GM23338 (cell line): ENCODE measurements at regions not wholly inside any gene's neighbourhood (a gene's known extent, or its start where the extent isn't known, plus 50 kb on each side); places are given as distances from the start of the nearest gene placed in this dataset.

Experiments used
- ATAC-seq: fragments of 200-7000 bp; cut with Tn5 transposase; 3 replicates; pipeline ENCODE4 v1.9.1; 2020
- DNase-seq: peaks from one replicate; pipeline ENCODE4 v3.0.0-alpha.2; 2015; ENCODE audit warnings: low spot score
- H2AFZ ChIP-seq: fragments of 200-600 bp; sonication (generic); 2 replicates; pipeline ENCODE4 v1.8.0; 2016; ENCODE audit warnings: antibody characterized with exemption, mild to moderate bottlenecking, moderate library complexity
- H3F3A ChIP-seq: fragments of 200-600 bp; sonication (generic); replicated peaks from 2 replicates; pipeline ENCODE4 v1.8.0; 2017; ENCODE audit warnings: antibody characterized with exemption, mixed run types, low read depth
- H3K27ac ChIP-seq: fragments of 200-600 bp; sonication (generic); 2 replicates; pipeline ENCODE4 v1.6.1; 2016; ENCODE audit warnings: low read depth
- H3K27me3 ChIP-seq: fragments of 200-600 bp; sonication (generic); 2 replicates; pipeline ENCODE4 v1.8.0; 2016; ENCODE audit warnings: mild to moderate bottlenecking, mixed run types, moderate library complexity; ENCODE audit not compliant: insufficient read depth
- H3K36me3 ChIP-seq: fragments of 200-600 bp; sonication (generic); 2 replicates; pipeline ENCODE4 v1.8.0; 2016; ENCODE audit warnings: mild to moderate bottlenecking; ENCODE audit not compliant: insufficient read depth
- H3K4me1 ChIP-seq: fragments of 200-600 bp; sonication (generic); 2 replicates; pipeline ENCODE4 v1.8.0; 2016; ENCODE audit warnings: mild to moderate bottlenecking, moderate library complexity; ENCODE audit not compliant: insufficient read depth
- H3K4me2 ChIP-seq: fragments of 200-600 bp; sonication (generic); 2 replicates; pipeline ENCODE4 v1.7.1; 2017; ENCODE audit warnings: mixed run types
- H3K4me3 ChIP-seq: fragments of 200-600 bp; sonication (generic); 2 replicates; pipeline ENCODE4 v1.6.1; 2016; ENCODE audit warnings: mixed run types
- H3K79me2 ChIP-seq: fragments of 200-600 bp; sonication (generic); replicated peaks from 2 replicates; pipeline ENCODE4 v1.8.0; 2017; ENCODE audit warnings: mild to moderate bottlenecking; ENCODE audit not compliant: insufficient read depth
- H3K9me2 ChIP-seq: fragments of 200-600 bp; sonication (generic); 2 replicates; pipeline ENCODE4 v1.8.0; 2017; ENCODE audit not compliant: insufficient read depth
- H4K20me1 ChIP-seq: fragments of 200-600 bp; sonication (generic); replicated peaks from 2 replicates; pipeline ENCODE4 v1.8.0; 2017; ENCODE audit warnings: mild to moderate bottlenecking; ENCODE audit not compliant: insufficient read depth
- H3K27ac Mint-ChIP-seq: 2 replicates; pipeline ENCODE4 v1.8.0; 2020; ENCODE audit warnings: inconsistent platforms, mild to moderate bottlenecking, moderate library complexity, mixed read lengths
- H3K27me3 Mint-ChIP-seq: 3 replicates; pipeline ENCODE4 v1.8.0; 2022; ENCODE audit warnings: low read depth, mild to moderate bottlenecking, moderate library complexity, mixed read lengths, inconsistent platforms; ENCODE audit not compliant: insufficient read depth, poor library complexity
- H3K36me3 Mint-ChIP-seq: 3 replicates; pipeline ENCODE4 v1.8.0; 2021; ENCODE audit warnings: low read depth, mild to moderate bottlenecking, inconsistent platforms, moderate library complexity, mixed read lengths
- H3K4me1 Mint-ChIP-seq: 3 replicates; pipeline ENCODE4 v1.8.0; 2020; ENCODE audit warnings: mild to moderate bottlenecking, inconsistent platforms, mixed read lengths
- H3K4me3 Mint-ChIP-seq: 3 replicates; pipeline ENCODE4 v1.8.0; 2021; ENCODE audit warnings: moderate library complexity, mild to moderate bottlenecking, inconsistent platforms, mixed read lengths
- H3K9me3 Mint-ChIP-seq: 3 replicates; pipeline ENCODE4 v1.8.0; 2020; ENCODE audit warnings: moderate library complexity, mild to moderate bottlenecking, inconsistent platforms, mixed read lengths
- CREB1 ChIP-seq: fragments of 250-450 bp; sonication (Bioruptor Pico); IDR thresholded peaks from 2 replicates; pipeline ENCODE4 v1.5.0; 2020; ENCODE audit warnings: low read depth, mild to moderate bottlenecking, moderate library complexity
- EZH2 ChIP-seq: fragments of 200-600 bp; sonication (generic); IDR thresholded peaks from one replicate; pipeline ENCODE4 v1.8.0; 2017; ENCODE audit warnings: antibody characterized with exemption, mild to moderate bottlenecking, low read depth; ENCODE audit not compliant: unreplicated experiment
- EZH2phosphoT487 ChIP-seq: fragments of 200-600 bp; sonication (generic); IDR thresholded peaks from one replicate; pipeline ENCODE4 v1.8.1; 2018; ENCODE audit warnings: antibody characterized with exemption; ENCODE audit not compliant: unreplicated experiment
- POLR2AphosphoS5 ChIP-seq: IDR thresholded peaks from 2 replicates; pipeline ENCODE4 v1.6.1; 2016; ENCODE audit warnings: antibody characterized with exemption, low read depth
- STAT1 ChIP-seq: IDR thresholded peaks from one replicate; pipeline ENCODE4 v1.6.1; 2016; ENCODE audit warnings: antibody characterized with exemption; ENCODE audit not compliant: unreplicated experiment
- ZNF331 ChIP-seq: fragments of 250-450 bp; sonication (Bioruptor Pico); IDR thresholded peaks from 2 replicates; pipeline ENCODE4 v1.5.0; 2020; ENCODE audit warnings: low read depth, mild to moderate bottlenecking, moderate library complexity
- TF ChIP-seq, protein P1 (sequence below), 2 experiments: fragments of 200-600 bp in 1 of 2; sonication (generic) in 1 of 2; conservative IDR thresholded peaks; 2 replicates each; pipeline versions ENCODE4 v1.5.1 to v1.6.1; 2016 to 2017; ENCODE audit warnings: antibody characterized with exemption in 2 of 2, low read depth in 2 of 2, mild to moderate bottlenecking in 2 of 2, moderate library complexity in 1 of 2
- TF ChIP-seq, protein P2 (sequence below): IDR thresholded peaks from 2 replicates; pipeline ENCODE4 v1.6.1; 2016; ENCODE audit warnings: antibody characterized with exemption
- TF ChIP-seq, protein P3 (sequence below): IDR thresholded peaks from one replicate; pipeline ENCODE4 v1.6.1; 2018; ENCODE audit warnings: antibody characterized with exemption; ENCODE audit not compliant: unreplicated experiment

DNA sequence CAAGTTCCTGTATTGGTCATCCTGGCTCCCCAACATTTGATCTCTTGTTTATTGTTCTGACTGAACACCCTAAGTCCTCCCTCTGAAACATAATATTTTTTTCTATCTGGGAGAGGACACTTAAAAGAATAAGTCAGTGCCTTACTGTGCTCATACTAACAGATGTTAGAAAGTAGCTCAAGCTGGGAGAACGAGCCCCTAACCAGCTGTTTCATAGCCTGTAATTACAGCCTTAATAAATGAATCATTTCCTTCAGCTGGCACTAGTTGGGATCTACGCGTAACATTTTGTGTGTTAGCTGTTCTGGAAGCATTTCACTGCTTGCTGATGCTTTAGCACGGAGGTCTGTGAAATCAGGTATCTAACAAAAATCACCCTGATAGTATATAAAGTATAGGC lies 345.9 kb upstream of the RIOK2 start:
- Mint-ChIP-seq H3K36me3 (peaks cover 2% of the 10 kb centered on the region; the same call in 1 of the 3 replicates), H3K9me3 (peaks cover 6% of the 10 kb centered on the region; the same call in 2 of the 3 replicates), H3K4me1 (peaks cover 10% of the 10 kb centered on the region; the same call in 2 of the 3 replicates), H3K4me3 (no peak overlapping the region), H3K27ac (no peak overlapping the region), H3K27me3 (no peaks in the 10 kb centered on the region)
- no peaks in the 10 kb centered on the region for H3K79me2 ChIP-seq
- H3F3A ChIP-seq: no peaks in the 10 kb centered on the region
- no peak overlapping the region for H2AFZ ChIP-seq
- H3K4me3 ChIP-seq: no peak overlapping the region
- H3K9me2 ChIP-seq: no peaks in the 10 kb centered on the region
- ATAC-seq (no peak), DNase-seq (no peak)
- no peak overlapping the region for H3K4me2 ChIP-seq
- H3K27me3 ChIP-seq: no peaks in the 10 kb centered on the region
- H4K20me1 ChIP-seq: no peaks in the 10 kb centered on the region
- no peak overlapping the region for H3K27ac ChIP-seq
- no peaks in the 10 kb centered on the region for H3K4me1 ChIP-seq
- no peaks in the 10 kb centered on the region for H3K36me3 ChIP-seq
- TF ChIP-seq CREB1 (CRISPR knock-in tag) (no peak), STAT1 (no peak), ZNF331 (CRISPR knock-in tag) (no peak), EZH2phosphoT487 (no peak), EZH2 (no peak)
- TF ChIP-seq, protein P1, sequence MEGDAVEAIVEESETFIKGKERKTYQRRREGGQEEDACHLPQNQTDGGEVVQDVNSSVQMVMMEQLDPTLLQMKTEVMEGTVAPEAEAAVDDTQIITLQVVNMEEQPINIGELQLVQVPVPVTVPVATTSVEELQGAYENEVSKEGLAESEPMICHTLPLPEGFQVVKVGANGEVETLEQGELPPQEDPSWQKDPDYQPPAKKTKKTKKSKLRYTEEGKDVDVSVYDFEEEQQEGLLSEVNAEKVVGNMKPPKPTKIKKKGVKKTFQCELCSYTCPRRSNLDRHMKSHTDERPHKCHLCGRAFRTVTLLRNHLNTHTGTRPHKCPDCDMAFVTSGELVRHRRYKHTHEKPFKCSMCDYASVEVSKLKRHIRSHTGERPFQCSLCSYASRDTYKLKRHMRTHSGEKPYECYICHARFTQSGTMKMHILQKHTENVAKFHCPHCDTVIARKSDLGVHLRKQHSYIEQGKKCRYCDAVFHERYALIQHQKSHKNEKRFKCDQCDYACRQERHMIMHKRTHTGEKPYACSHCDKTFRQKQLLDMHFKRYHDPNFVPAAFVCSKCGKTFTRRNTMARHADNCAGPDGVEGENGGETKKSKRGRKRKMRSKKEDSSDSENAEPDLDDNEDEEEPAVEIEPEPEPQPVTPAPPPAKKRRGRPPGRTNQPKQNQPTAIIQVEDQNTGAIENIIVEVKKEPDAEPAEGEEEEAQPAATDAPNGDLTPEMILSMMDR (conservative IDR thresholded peaks at IDR 0.05; ENCODE audit: low read depth in 2 of 2): no peak
- TF ChIP-seq, protein P2, sequence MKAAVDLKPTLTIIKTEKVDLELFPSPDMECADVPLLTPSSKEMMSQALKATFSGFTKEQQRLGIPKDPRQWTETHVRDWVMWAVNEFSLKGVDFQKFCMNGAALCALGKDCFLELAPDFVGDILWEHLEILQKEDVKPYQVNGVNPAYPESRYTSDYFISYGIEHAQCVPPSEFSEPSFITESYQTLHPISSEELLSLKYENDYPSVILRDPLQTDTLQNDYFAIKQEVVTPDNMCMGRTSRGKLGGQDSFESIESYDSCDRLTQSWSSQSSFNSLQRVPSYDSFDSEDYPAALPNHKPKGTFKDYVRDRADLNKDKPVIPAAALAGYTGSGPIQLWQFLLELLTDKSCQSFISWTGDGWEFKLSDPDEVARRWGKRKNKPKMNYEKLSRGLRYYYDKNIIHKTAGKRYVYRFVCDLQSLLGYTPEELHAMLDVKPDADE: no peak
- TF ChIP-seq, protein P3, sequence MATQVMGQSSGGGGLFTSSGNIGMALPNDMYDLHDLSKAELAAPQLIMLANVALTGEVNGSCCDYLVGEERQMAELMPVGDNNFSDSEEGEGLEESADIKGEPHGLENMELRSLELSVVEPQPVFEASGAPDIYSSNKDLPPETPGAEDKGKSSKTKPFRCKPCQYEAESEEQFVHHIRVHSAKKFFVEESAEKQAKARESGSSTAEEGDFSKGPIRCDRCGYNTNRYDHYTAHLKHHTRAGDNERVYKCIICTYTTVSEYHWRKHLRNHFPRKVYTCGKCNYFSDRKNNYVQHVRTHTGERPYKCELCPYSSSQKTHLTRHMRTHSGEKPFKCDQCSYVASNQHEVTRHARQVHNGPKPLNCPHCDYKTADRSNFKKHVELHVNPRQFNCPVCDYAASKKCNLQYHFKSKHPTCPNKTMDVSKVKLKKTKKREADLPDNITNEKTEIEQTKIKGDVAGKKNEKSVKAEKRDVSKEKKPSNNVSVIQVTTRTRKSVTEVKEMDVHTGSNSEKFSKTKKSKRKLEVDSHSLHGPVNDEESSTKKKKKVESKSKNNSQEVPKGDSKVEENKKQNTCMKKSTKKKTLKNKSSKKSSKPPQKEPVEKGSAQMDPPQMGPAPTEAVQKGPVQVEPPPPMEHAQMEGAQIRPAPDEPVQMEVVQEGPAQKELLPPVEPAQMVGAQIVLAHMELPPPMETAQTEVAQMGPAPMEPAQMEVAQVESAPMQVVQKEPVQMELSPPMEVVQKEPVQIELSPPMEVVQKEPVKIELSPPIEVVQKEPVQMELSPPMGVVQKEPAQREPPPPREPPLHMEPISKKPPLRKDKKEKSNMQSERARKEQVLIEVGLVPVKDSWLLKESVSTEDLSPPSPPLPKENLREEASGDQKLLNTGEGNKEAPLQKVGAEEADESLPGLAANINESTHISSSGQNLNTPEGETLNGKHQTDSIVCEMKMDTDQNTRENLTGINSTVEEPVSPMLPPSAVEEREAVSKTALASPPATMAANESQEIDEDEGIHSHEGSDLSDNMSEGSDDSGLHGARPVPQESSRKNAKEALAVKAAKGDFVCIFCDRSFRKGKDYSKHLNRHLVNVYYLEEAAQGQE: no peak

DNA sequence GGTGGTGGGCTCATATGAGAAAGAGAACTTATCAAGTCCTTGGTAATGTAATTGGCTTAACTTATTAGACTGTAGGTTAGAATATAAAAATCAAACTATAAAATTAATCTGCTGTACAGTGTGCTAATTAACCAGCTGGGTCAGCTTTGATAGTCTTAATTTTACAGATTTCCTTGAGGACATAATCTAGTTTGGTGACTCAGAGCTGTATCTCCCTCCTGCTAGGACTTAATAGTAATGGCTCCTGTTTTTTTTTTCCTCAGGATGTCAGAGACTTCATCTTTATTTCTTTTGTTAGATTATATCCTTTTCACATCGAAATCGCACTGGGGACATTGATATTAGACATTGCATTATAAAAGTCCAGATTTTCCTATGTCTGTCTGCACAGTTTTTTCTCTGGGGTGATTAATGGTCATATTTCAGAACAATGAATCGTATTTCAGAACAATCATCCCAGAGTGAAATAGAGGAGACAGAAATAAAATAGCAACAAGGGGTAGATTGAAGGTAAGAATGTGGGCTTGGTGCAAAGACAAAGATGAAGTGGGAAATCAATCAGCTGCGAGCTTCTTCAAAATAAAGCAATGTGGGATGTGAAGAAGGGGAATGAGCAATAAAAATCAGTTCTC lies 346.4 kb upstream of the RIOK2 start:
- no peak for ATAC-seq
- no peak for TF ChIP-seq POLR2AphosphoS5

More for the DNA sequence above, 346.4 kb upstream of the RIOK2 start:
- Histone ChIP-seq H3F3A (no peaks in the 10 kb centered on the region), H3K36me3 (no peaks in the 10 kb centered on the region), H2AFZ (no peak overlapping the region), H3K27ac (no peak overlapping the region), H3K79me2 (no peaks in the 10 kb centered on the region), H3K4me3 (no peak overlapping the region), H3K4me2 (no peak overlapping the region), H3K9me2 (no peaks in the 10 kb centered on the region), H3K4me1 (no peaks in the 10 kb centered on the region), H3K27me3 (no peaks in the 10 kb centered on the region), H4K20me1 (no peaks in the 10 kb centered on the region)
- H3K27me3 Mint-ChIP-seq: no peaks in the 10 kb centered on the region
- DNase-seq: no peak
- H3K36me3 Mint-ChIP-seq: peaks cover 2% of the 10 kb centered on the region; the same call in 1 of the 3 replicates
- peaks cover 10% of the 10 kb centered on the region; the same call in 2 of the 3 replicates for H3K4me1 Mint-ChIP-seq
- peaks cover 6% of the 10 kb centered on the region; the same call in 2 of the 3 replicates for H3K9me3 Mint-ChIP-seq
- no peak overlapping the region for H3K27ac Mint-ChIP-seq
- H3K4me3 Mint-ChIP-seq: no peak overlapping the region
